ENCODE measurements at regions not wholly inside any gene's neighbourhood (a gene's known extent, or its start where the extent isn't known, plus 50 kb on each side); places are given as distances from the start of the nearest gene placed in this dataset.
A peak's percentile ranks its signal among the peaks of the same experiment; 100 is the strongest.
"Not testable (repeated sequence)": the region's sequence is repeated elsewhere in the genome, so short reads cannot be mapped to it uniquely, and the experiment has no call there.

DNA sequence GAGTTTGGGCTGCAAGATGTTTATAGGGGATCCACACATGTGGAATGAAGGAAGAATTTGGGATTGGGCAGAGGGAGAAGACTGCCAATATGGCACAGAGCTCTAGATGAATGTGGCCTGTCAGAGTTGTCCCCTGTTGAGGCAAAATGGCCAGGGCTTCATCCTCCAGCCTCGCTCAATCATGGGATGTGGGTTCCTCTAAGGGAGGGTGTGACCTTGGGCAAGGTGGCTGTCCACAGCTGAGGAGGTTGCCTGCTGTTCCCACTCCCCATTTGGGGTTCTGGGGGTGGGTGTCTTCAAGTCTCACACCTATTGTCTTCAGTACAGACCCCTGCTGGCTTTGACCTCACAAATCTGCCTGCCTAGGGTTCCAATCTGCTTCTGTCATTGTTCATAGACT, 121.6 kb upstream of the FAM204A start:
- FAIRE-seq, result no peak

DNA sequence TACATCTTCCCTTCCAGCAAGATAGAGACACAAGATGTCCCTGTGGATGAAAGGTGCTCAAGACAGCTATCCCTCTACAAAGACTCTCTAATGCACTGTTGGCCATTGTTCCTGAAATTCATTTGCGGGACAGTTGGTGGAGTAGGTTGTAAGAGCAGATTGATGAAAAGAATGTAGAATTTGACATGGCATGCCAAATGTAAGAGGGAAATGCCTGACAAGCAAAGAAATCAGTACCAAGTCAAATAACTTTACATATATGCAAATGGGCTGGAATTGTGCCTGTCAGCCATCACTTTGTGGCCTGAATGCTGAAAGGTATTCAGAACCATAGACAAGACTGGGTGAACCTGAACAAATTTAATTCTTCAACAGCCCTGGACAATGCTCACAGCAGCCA, 120.3 kb upstream of the FAM204A start:
- no peak for FAIRE-seq

DNA sequence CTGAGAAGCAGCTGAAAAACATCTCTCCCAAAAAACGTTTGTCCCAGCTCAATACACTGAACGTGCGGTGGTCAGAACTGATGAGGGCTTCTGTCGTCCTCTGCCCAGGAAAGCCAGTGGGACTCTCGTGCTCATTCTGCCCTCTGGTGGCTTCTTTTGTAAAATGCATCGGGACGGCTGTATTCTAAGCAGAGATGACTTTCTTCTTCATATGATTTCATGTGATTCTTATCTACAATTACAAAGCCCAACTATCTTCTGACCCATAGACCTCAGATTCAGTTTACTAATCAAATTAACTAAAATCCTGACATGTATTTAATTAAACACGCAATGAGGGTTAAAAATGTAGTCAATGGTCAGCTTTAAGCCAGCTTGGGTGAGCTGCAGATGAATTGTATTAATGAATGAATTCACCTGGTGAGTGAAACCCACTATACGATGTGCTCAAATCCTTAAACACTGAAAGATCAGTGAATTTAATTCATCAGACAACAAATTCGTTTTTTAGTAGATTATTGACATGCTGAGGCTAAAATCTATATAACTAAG, 117.6 kb upstream of the FAM204A start:
- FAIRE-seq, result peak; percentile 60

DNA sequence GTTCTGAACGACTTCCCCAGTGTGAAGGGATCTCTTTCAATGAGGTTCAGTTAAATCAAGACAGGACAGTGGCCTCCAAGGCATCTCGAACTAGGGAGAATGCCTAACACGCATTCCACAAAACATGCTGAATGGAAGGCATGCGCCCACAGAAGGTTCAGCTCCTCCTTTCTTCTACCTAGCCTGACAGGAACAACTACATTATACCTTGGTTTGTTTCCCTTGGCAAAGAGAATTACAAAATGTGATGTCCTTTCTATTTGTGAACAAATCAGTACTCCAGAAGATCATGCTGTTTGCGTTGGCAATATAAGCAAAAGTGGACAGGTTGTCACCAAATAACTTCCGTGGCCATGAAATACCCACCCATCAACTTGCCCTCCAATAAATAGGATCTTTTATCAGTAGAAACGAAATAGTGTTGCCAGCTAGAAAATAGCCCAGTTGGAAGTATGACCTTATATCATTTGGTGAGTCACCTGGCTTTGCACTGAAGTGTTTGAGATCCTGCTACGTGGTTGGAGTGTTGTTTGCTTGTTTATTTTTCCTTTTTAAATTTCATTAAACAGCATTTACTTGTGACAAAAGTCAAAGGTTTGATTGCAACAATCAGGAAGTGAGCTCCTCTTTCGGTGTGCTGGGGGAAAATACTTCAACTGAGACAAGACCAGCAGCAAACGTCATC, 117.0 kb upstream of the FAM204A start:
- no peak for FAIRE-seq

DNA sequence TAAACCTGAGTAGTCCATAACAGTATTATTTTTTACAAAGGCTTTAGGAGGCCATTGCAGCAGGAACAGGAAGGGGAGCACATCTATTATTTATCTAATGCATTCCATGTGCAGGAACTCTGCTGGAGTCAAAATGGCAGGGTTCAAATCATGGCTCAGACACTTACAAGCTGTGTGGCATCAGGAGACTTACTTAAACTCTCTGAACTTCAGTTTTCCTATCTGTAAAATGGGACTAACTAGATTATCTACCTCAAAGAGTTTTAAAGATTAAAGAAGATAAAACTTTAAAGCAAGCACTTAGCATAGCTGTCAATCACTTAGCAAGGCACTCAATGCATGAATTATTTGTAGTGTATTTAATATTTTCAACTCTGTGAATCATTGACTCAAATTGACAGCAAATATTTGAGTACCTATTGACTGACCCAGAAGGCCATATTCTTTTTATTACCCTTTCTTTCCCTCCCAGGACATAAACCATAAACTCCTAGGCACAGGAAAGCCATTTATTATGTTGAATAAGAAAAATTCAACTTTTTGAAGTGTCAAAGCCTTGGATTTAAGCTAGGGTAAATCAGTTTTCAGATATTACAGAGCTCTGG, 115.8 kb upstream of the FAM204A start:
- no peak for FAIRE-seq

DNA sequence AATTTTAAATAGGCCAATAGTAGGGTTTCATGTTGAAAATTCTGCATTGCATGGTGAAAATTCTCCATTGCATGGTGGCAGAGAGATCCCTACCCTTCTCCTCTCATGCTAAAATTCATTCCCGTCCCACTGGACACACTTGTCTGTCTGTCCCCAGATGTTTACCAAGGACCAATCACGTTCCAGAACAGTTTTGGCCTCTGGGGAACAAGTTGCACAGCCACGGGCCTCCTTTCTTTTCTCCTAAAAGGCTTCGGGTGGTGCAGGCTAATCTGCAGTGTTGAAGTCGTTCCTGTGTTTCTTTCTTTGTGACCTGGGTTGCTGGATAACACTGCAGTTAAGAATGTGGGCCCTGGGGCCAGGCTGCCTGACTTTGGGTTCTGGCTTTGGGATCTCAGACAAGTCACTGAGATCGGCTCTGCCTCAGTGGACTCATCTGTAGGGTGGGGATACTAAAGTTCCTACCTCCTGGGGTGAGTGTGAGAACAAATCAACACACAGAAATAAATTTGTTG, 113.1 kb upstream of the FAM204A start:
- no peak for FAIRE-seq

DNA sequence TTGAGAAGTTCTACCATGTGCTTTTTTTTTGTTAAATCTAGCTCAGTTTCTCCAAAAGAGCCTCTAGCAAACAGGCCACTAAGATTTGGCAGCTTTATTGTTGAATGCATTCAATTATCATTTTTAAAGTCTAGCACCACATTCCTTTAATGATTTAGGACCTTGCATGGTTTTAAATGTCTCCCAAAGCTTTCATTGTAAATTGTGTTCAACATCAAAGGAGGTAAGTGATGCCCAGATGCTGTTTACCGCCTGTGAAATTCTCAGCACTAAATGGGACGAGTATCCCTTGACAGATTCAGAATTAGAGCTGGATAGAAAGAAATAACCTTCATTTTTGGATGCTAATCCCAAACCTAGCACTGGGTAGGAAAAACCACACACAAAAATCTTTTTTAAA, 112.1 kb upstream of the FAM204A start:
- no peak for FAIRE-seq

DNA sequence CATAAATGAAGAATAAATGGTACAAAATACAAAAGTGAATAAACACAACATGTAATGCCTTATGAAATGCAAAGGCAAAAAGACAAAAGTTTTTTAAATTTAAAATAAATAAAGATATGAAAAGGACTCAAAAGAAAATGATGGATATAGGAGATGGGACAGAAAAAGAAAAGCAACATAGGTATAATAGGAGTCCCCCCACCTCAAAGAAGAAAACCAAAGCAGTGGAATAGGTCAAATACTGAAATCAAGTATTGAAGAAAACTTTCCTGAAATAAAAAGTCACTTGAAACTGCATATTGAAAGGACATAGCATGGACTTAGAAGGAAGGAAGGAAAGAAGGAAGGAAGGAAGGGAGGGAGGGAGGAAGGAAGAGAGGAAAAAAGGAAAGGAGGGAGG, 110.0 kb upstream of the FAM204A start:
- no peak for FAIRE-seq

DNA sequence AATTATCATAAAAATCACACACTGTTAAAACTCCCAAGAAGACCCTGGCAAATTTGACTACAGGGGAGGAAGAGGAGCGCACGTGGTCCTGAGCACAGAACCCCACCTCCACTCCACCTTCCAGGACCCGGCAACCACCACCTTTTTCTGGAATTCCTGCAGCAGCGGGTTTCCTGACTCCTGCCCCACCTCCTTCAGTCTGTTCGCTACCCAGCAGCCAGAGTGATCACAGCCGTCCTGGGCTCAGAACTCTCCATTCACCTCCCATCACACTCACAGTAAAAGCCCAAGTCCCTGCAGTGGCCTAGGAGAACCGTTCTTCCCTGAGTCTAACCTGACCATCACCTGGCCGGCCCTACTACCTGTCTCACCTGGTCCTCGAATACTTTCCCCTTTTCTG, 107.4 kb upstream of the FAM204A start:
- FAIRE-seq, result no peak

DNA sequence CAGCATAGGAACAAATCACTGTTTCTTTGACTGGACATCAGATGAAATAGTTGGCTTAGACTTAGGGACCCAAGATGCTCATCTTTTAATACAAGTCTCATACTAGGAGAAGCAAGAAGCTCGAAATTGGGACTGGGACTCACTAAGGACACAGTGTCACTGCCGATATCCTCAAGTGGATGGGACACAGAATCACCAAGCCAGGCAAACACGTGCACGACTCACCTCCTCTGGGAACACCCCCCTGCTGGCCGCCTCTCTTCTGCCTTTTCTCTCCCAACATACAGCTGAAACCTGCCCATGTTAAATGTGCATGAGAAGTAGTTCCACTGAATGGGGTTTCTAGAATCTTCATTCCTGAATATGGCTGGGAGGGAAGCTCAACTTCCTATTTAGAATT, 106.6 kb upstream of the FAM204A start:
- FAIRE-seq, result no peak

DNA sequence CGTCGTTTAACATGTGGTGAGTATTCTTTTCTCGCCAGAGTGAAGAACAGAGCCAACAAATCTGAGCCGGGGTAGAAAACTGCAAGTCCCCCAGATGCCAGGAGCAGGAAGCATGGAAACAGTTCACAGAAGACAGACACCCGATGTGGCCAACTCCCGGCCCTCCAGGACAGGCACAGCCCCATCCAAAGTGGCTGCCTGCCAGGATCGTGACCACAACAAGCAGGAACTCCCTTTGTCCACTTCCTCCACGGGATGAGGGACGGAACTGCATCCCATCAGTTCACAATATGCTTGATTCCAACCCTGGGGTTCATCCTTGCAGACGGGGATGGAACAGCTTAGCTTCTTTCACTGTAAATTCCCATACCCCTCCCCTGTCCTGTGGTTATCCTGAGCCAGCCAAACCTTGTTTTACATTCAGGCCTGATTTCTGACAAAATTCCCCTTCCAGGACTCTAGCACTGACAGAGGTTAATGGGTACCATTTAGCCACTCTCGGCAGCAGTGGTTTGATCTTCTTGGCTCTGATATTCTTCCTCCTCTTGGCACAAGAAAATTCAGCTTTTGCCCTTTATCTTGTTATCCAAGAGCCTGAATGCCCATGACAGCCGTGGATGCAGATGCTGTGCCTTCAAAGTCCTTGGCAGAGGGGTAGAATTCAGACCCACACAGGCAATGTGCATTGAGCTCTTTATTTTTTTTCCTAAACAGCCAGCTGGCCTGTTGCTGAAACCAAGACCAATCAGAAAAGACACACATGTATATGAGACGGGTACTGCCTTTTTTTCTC, 105.5 kb upstream of the FAM204A start:
- no peak for FAIRE-seq

DNA sequence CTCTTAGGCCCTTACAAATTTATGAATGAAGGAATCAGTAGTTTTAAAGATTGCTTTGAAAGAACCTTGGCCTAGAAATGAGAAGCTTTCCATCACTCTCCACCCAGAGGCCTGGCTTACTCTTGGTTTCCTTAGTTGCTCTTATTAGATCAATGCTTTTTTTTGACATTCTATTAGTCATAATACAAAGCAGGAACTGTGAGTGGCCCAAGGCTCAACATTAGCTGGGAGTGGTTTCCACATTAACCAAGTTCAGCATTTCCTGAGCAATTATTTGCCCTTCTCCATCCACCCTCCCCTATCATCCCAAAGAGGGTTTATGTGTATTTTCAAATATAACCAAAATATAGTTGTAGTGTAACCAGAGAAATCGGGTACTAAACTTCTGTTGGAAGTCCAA, 103.4 kb upstream of the FAM204A start:
- FAIRE-seq, result no peak

DNA sequence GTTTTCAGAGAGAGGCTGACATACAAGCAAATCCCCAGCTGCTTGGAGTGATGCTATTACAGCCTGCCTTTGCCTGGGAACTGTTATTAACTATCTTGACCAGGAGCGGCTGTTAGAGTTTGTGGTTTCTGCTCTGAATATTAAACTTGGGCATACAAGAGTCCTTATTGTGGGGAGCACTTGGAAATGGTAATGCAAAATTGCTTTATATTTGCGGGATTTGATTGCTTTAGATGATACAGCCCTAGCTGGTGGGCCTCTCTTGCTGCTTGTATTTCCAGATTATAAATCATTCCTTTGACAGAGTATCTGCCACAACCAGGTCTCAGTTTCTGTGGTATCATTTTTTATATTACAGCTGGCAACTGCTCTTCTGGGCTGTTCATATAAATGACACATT, 101.9 kb upstream of the FAM204A start:
- FAIRE-seq, result no peak

DNA sequence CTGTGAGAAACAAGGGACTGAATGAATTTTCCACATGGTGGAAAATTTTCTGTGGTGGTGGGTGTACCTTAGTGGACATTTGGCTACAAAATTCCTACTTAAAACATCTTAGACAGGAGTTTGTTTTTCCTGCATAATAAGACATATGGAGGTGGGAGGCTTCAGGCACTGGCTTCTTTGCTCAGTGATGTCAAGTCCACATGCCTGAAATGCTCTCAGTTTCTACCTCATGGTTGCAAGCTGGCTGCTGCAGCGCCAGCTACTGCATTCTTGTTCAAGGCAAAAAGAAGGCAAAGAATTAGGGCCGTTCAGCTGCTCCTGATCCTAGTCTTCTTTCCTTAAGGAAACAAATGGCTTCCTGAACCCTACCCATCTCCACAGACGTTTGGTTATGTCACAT, 99.9 kb upstream of the FAM204A start:
- no peak for FAIRE-seq

DNA sequence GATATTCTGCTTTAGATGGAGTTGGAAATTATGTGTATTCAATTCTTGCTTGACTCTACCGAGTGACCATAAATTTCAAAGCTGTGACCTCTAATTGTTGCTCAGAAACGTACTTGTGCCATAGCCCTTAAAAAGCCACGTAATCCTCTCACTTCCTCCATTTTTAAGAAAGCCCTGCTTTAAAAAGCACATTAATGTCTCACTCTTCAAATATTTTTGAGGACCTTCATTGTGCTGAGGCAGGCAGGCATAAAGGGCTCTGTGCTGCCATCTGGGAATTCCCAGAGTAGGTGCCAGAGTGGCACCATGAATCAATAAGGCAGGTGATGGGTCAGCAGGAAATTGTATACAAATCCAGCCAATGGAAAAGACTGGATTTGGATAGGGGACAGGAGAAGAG, 97.7 kb upstream of the FAM204A start:
- no peak for FAIRE-seq

DNA sequence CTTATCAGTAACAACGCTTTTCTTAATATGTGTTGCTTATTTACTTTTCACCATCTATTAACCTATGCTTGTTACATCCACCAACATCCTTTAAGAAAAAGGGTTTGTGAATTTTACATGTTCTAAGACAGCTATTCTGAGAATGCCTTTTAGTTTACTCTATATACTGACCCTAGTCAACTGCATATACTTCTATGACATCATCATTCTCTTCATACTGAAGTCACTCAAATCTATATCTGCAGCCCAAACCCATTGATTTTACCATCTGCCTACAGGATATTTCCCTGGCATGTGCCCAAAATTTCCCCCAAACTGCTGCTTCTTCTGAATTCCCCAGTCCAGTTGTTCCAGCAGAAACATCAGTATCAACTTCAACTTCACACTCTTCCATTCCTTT, 94.6 kb upstream of the FAM204A start:
- FAIRE-seq, result no peak

DNA sequence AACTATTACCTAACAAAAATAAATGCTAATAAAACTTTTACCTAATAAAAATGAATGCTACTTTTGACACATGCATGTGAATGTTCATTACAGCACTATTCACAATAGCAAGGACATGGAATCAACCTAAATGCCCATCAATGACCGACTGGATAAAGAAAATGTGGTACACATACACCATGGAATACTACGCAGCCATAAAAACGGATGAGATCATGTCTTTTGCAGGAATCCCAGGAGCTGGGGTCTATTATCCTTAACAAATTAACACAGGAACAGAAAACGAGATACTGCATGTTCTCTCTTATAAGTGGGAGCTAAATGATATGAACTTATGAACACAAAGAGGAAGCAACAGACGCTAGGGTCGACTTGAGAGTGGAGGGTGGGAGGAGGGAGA, 88.1 kb upstream of the FAM204A start:
- FAIRE-seq, result no peak

DNA sequence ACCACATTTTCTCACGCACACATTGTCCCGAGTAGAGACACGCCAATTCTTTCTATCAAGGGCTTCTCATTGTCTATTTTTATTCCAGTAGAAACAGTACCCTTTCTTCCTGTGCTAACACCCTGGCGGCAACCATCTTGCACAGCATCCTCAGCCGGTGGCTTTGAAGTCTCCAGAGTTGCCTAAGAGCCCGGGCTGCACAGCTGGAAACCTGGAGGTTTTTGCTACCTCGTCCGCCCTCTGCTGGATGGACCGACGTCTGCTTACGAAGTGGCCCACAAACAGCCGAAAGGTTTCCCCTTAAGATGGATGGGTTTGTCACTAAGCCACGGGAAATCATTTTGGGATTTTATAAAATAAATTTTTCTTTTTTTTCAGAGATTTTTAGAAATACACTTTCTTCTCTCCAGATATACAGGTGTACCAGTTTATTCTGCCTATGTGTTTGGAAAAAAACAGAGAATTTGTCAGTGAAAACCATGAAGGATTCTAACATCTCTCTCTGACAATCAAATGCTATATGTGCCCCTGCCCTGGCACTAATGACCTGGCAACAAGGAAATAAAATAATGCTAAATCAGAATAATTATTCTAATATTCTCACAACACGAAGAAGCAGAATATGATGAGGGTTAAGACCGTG, 81.8 kb upstream of the FAM204A start:
- FAIRE-seq, result no peak

DNA sequence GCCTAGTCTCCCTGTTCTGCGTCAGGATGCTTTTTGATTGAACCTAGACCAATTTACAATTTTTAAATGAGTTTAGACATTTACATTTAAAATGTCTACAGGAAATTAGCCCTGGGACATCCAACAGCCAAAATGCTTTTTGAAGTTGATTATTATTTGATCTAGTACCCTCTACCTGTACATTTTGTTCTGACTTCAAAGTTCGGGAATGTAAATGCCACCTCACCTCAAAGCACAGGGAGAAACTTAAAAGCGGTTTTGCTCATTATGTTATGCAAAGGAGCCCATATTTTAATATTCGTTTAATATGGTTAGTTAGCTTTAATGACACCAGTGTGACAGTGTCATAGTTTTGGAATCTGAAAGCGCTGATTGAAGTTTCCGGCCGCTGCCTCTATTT, 80.1 kb upstream of the FAM204A start:
- no peak for FAIRE-seq

DNA sequence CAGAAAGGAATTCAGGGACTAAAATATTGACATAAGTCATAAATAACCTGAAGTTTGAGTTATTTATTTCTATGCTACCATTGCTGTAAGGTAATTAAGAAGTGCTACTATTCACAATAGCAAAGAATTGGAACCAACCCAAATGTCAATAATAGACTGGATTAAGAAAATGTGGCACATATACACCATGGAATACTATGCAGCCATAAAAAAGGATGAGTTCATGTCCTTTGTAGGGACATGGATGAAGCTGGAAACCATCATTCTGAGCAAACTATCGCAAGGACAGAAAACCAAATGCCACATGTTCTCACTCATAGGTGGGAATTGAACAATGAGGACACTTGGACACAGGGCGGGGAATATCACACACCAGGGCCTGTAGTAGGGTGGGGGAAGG, 77.9 kb upstream of the FAM204A start:
- FAIRE-seq, result not testable (repeated sequence)

DNA sequence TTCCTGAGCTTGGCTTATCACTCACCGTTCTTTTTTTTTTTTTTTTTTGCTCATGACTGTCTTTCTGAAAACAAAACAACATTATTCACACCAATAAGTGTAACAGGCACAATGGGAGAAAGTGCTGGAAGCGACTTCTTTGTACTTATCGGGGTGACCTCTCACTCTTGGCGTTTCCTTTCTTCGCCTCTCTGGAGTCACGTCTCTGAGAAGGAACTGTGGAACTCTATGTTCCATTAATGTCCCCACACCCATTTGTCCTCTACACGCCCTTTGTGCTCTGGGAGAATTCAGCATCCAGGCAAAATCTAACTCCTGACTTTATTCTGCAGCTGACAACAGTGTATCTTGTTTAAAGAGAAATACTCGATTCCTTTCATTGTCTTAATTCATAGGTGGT, 70.8 kb upstream of the FAM204A start:
- FAIRE-seq, result no peak

DNA sequence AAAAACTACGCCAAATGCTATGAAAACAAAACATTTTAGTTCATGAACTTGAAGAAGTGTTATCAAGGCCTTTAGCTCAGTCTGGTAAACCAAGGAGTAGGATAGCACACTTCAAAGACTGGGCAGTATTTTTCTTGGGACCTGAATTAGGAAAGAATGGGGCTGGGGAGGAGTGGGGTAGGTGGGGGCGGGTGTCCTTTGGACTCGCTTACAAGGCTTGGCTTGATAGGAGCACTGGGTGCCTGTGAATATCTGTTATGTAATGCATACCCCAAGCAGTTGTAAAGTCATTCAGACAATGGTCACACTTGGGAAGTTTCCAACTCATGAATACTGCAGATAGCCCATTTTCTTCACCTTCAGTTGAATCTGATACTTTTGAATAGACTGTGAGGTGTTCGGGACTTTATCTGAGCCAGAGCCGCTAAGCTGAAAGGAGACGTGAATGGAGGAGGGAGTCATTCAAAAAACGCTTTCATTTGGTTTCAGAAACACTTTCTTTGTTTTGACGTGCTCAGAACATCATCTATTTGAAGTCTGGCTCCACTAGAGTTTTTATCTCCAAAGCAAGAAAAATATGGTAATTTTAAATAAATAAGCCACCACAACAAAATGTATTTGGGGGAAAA, 70.1 kb upstream of the FAM204A start:
- FAIRE-seq, result no peak

DNA sequence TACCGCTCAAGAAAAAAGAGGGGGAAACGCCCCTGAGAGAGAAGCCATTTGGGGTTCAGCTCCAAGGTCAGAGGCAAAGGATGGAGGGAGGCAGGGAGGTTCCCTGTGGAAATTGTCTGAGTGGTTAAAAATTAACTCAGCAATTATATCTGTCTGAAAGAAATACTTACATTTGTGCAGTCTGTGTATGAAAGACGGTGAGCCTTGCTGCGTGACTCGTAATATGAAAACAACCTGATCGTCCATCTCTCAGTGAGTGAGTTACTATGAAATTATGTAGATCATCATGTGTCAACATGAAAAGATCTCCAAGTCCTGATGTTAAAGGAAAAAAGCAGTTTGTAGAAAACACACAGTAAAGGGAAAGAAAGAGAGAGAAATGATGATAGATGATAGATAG, 67.2 kb upstream of the FAM204A start:
- no peak for FAIRE-seq

Measured in islet of Langerhans (tissue), 1 donor.